ENCODE measurements at regions not wholly inside any gene's neighbourhood (a gene's known extent, or its start where the extent isn't known, plus 50 kb on each side); places are given as distances from the start of the nearest gene placed in this dataset.

- Histone ChIP-seq H3K27me3 (replicated peaks; ENCODE audit: insufficient read depth) (no peaks in the 10 kb centered on the region), H3K9me3 (no peaks in the 10 kb centered on the region), H3K4me1 (replicated peaks) (no peaks in the 10 kb centered on the region), H3K27ac (no peak overlapping the region), H3K36me3 (no peaks in the 10 kb centered on the region), H3K4me3 (no peak overlapping the region)
- 88% methylated on average over 5 of the region's 5 CpGs for WGBS
- intact Hi-C loops (cut with DNase I) = no loop called here
- TF ChIP-seq, protein P1, sequence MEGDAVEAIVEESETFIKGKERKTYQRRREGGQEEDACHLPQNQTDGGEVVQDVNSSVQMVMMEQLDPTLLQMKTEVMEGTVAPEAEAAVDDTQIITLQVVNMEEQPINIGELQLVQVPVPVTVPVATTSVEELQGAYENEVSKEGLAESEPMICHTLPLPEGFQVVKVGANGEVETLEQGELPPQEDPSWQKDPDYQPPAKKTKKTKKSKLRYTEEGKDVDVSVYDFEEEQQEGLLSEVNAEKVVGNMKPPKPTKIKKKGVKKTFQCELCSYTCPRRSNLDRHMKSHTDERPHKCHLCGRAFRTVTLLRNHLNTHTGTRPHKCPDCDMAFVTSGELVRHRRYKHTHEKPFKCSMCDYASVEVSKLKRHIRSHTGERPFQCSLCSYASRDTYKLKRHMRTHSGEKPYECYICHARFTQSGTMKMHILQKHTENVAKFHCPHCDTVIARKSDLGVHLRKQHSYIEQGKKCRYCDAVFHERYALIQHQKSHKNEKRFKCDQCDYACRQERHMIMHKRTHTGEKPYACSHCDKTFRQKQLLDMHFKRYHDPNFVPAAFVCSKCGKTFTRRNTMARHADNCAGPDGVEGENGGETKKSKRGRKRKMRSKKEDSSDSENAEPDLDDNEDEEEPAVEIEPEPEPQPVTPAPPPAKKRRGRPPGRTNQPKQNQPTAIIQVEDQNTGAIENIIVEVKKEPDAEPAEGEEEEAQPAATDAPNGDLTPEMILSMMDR (IDR thresholded peaks at IDR 0.05) = no peak
- no peak for DNase-seq (ENCODE audit: low spot score)
Observed at GRCh38 chr2:48112911-48113680, 201.4 kb upstream of the FOXN2 start.

GRCh38 chr2:48113767-48114166, 200.7 kb upstream of the FOXN2 start:
- TF ChIP-seq, protein P1 (IDR thresholded peaks at IDR 0.05) = no peak
- no peak for TF ChIP-seq POLR2A (IDR thresholded peaks at IDR 0.05)
- Histone ChIP-seq H3K27me3 (replicated peaks; ENCODE audit: insufficient read depth) (no peaks in the 10 kb centered on the region), H3K36me3 (no peaks in the 10 kb centered on the region), H3K27ac (no peak overlapping the region), H3K4me3 (no peak overlapping the region), H3K9me3 (no peaks in the 10 kb centered on the region), H3K4me1 (replicated peaks) (no peaks in the 10 kb centered on the region)
- intact Hi-C loops (cut with DNase I) = no loop called here
- WGBS = 22% methylated on average over 1 of the region's 1 CpG
- no peak for DNase-seq (ENCODE audit: low spot score)

DNA sequence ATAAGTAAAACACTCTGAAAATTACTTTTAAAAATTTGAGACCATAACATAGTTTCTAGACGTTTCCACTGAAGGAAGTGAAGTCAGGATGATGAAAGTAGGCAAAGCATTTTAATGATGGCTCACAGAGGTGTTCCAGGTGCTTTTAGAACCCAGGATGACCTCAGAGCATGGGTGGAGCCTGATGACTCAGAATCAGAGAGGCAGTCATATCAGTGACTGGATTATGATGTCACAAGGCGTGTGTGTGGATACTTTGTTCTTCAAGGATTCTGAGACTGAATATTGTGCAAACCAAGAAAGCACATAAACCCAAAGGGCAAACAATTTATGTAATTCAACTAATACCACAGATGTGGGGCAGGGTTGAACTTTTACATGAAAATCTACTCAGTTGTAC, 200.2 kb upstream of the FOXN2 start:
- no peak for DNase-seq (ENCODE audit: low spot score)
- 58% methylated on average over 2 of the region's 2 CpGs for WGBS
- Histone ChIP-seq H3K27ac (no peak overlapping the region), H3K4me1 (replicated peaks) (no peaks in the 10 kb centered on the region), H3K36me3 (no peaks in the 10 kb centered on the region), H3K27me3 (replicated peaks; ENCODE audit: insufficient read depth) (no peaks in the 10 kb centered on the region), H3K9me3 (no peaks in the 10 kb centered on the region), H3K4me3 (no peak overlapping the region)
- intact Hi-C loops (cut with DNase I) = no loop called here
- TF ChIP-seq POLR2A (IDR thresholded peaks at IDR 0.05) = no peak
- TF ChIP-seq, protein P1 (IDR thresholded peaks at IDR 0.05) = no peak

DNA sequence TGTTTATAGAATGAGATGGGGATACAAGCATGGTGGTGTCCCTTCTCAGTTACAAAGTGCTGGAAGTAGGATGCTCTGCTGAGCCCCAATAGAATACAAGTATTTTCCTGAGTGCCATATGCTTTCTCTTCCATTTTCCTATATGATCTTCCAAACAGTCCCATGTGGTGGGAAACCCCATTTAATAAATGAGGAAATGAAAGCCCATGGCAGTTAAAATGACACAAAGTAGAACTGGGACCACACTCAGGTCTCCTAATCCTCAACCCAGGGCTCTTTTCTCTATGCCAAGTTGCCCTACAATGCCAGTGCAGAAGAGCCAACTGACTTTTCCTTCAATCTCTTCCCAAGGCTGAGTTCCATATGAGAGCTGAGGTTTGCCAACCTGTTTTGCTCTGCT, 198.0 kb upstream of the FOXN2 start:
- TF ChIP-seq POLR2AphosphoS5 (IDR thresholded peaks at IDR 0.05) = no peak
- TF ChIP-seq, protein P1 (IDR thresholded peaks at IDR 0.05) = no peak
- TF ChIP-seq POLR2A (IDR thresholded peaks at IDR 0.05) = no peak
- Histone ChIP-seq H3K9me3 (no peaks in the 10 kb centered on the region), H3K27me3 (replicated peaks; ENCODE audit: insufficient read depth) (no peaks in the 10 kb centered on the region), H3K4me3 (no peak overlapping the region), H3K27ac (no peak overlapping the region), H3K4me1 (replicated peaks) (no peaks in the 10 kb centered on the region), H3K36me3 (no peaks in the 10 kb centered on the region)
- intact Hi-C loops (cut with DNase I) = no loop called here
- no peak for DNase-seq (ENCODE audit: low spot score)

DNA sequence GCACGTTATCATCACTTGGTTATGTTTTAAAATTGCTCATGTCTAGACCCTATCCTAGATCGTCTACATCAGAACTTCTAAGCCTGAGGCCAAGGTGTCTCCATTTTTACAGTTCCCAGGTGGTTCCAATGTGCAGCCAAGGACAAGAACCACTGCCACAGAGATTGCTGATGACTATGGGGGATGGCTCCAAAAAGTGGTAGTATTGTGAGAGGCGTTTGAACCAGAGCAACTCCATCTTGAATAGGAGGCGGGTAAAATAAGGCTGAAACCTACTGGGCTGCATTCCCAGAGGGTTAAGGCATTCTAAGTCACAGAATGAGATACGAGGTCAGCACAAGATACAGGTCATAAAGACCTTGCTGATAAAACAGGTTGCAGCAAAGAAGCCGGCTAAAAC, 195.6 kb upstream of the FOXN2 start:
- Histone ChIP-seq H3K4me1 (replicated peaks) (no peaks in the 10 kb centered on the region), H3K4me3 (no peak overlapping the region), H3K27me3 (replicated peaks; ENCODE audit: insufficient read depth) (no peaks in the 10 kb centered on the region), H3K36me3 (no peaks in the 10 kb centered on the region), H3K27ac (no peak overlapping the region), H3K9me3 (no peaks in the 10 kb centered on the region)
- intact Hi-C loops (cut with DNase I) = no loop called here
- TF ChIP-seq POLR2AphosphoS5 (IDR thresholded peaks at IDR 0.05) (no peak), POLR2A (IDR thresholded peaks at IDR 0.05) (no peak)
- TF ChIP-seq, protein P1 (IDR thresholded peaks at IDR 0.05) = no peak
- DNase-seq (ENCODE audit: low spot score) = no peak
- 79% methylated on average over 6 of the region's 6 CpGs for WGBS

Measured in prostate gland (tissue), 2 donors.